H9 (cell line): ENCODE measurements at regions not wholly inside any gene's neighbourhood (a gene's known extent, or its start where the extent isn't known, plus 50 kb on each side); places are given as distances from the start of the nearest gene placed in this dataset.

Source experiments
- DNase-seq: peaks from one replicate; pipeline ENCODE4 v3.0.0-alpha.2; 2017
- H2AFZ ChIP-seq: one replicate; pipeline ENCODE4 v1.6.1; 2013; ENCODE audit warnings: mild to moderate bottlenecking, low read length, control low read depth, moderate library complexity
- H2AK5ac ChIP-seq: 2 replicates; pipeline ENCODE4 v1.6.1; 2013; ENCODE audit warnings: low read length, control low read depth, mixed read lengths; ENCODE audit not compliant: insufficient read length
- H2BK120ac ChIP-seq: one replicate; pipeline ENCODE4 v1.6.1; 2013; ENCODE audit warnings: low read depth, mild to moderate bottlenecking, low read length, control low read depth, inconsistent platforms; ENCODE audit not compliant: poor library complexity, severe bottlenecking
- H2BK12ac ChIP-seq: 2 replicates; pipeline ENCODE4 v1.6.1; 2013; ENCODE audit warnings: low read length, control low read depth, mixed read lengths, low read depth; ENCODE audit not compliant: insufficient read length
- H2BK15ac ChIP-seq: 2 replicates; pipeline ENCODE4 v1.6.1; 2013; ENCODE audit warnings: low read depth, low read length, control low read depth
- H2BK20ac ChIP-seq: one replicate; pipeline ENCODE4 v1.6.1; 2013; ENCODE audit warnings: low read depth, mild to moderate bottlenecking, low read length, control low read depth, inconsistent platforms; ENCODE audit not compliant: poor library complexity, severe bottlenecking
- H2BK5ac ChIP-seq: 2 replicates; pipeline ENCODE4 v1.6.1; 2013; ENCODE audit warnings: low read length, control low read depth, mixed read lengths; ENCODE audit not compliant: insufficient read length
- H3K14ac ChIP-seq: 2 replicates; pipeline ENCODE4 v1.6.1; 2013; ENCODE audit warnings: low read length, control low read depth; ENCODE audit not compliant: insufficient read depth
- H3K18ac ChIP-seq: 2 replicates; pipeline ENCODE4 v1.6.1; 2013; ENCODE audit warnings: low read depth, mild to moderate bottlenecking, mixed read lengths, low read length, control low read depth; ENCODE audit not compliant: insufficient read length
- H3K23ac ChIP-seq: 2 replicates; pipeline ENCODE4 v1.6.1; 2013; ENCODE audit warnings: low read length, control low read depth, mixed read lengths, low read depth; ENCODE audit not compliant: insufficient read length
- H3K23me2 ChIP-seq: 2 replicates; pipeline ENCODE4 v1.6.1; 2013; ENCODE audit warnings: low read depth, mild to moderate bottlenecking, mixed read lengths, low read length, control low read depth; ENCODE audit not compliant: insufficient read length, poor library complexity, severe bottlenecking
- H3K27ac ChIP-seq: 2 replicates; pipeline ENCODE4 v1.5.1; 2013; ENCODE audit warnings: low read length, control low read depth, mixed read lengths, low read depth; ENCODE audit not compliant: insufficient read length
- H3K27me3 ChIP-seq: 2 replicates; pipeline ENCODE4 v1.6.1; 2013; ENCODE audit warnings: low read length, control low read depth, inconsistent platforms; ENCODE audit not compliant: insufficient read depth
- H3K4ac ChIP-seq: 2 replicates; pipeline ENCODE4 v1.6.1; 2013; ENCODE audit warnings: low read depth, mild to moderate bottlenecking, control low read depth, inconsistent platforms, low read length, moderate library complexity
- H3K4me1 ChIP-seq: 2 replicates; pipeline ENCODE4 v1.6.1; 2013; ENCODE audit warnings: low read length, control low read depth, inconsistent platforms; ENCODE audit not compliant: insufficient read depth
- H3K4me2 ChIP-seq: 2 replicates; pipeline ENCODE4 v1.6.1; 2013; ENCODE audit warnings: low read length, control low read depth, mixed read lengths; ENCODE audit not compliant: insufficient read length, insufficient read depth
- H3K56ac ChIP-seq: 2 replicates; pipeline ENCODE4 v1.6.1; 2013; ENCODE audit warnings: low read depth, mild to moderate bottlenecking, mixed read lengths, low read length, control low read depth; ENCODE audit not compliant: insufficient read length
- H3K79me1 ChIP-seq: 2 replicates; pipeline ENCODE4 v1.6.1; 2013; ENCODE audit warnings: low read depth, mild to moderate bottlenecking, moderate library complexity, low read length, control low read depth, inconsistent platforms; ENCODE audit not compliant: insufficient read depth, poor library complexity, severe bottlenecking
- H3K79me2 ChIP-seq: 2 replicates; pipeline ENCODE4 v1.6.1; 2013; ENCODE audit warnings: low read length, control low read depth, inconsistent platforms; ENCODE audit not compliant: insufficient read depth
- H3K9ac ChIP-seq: 2 replicates; pipeline ENCODE4 v1.6.1; 2013; ENCODE audit warnings: low read length, control low read depth, mixed read lengths; ENCODE audit not compliant: insufficient read length; ENCODE audit errors: extremely low read depth
- H3K9me3 ChIP-seq: one replicate; pipeline ENCODE4 v1.6.1; 2013; ENCODE audit warnings: low read depth, low read length, inconsistent platforms; ENCODE audit not compliant: control insufficient read depth
- H3T11ph ChIP-seq: one replicate; pipeline ENCODE4 v1.6.1; 2013; ENCODE audit warnings: mild to moderate bottlenecking, low read length, control low read depth, inconsistent platforms
- H4K20me1 ChIP-seq: one replicate; pipeline ENCODE4 v1.6.1; 2013; ENCODE audit not compliant: control insufficient read depth, insufficient read length, insufficient read depth
- H4K5ac ChIP-seq: 2 replicates; pipeline ENCODE4 v1.6.1; 2013; ENCODE audit warnings: low read depth, mild to moderate bottlenecking, mixed read lengths, low read length, control low read depth; ENCODE audit not compliant: insufficient read length
- H4K8ac ChIP-seq: replicated peaks from 2 replicates; pipeline ENCODE4 v1.6.1; 2013; ENCODE audit warnings: low read length, control low read depth, mixed read lengths, low read depth; ENCODE audit not compliant: insufficient read length
- H4K91ac ChIP-seq: 2 replicates; pipeline ENCODE4 v1.6.1; 2013; ENCODE audit warnings: low read depth, mild to moderate bottlenecking, moderate library complexity, mixed read lengths, low read length, control low read depth; ENCODE audit not compliant: insufficient read length
- H3K27ac Mint-ChIP-seq, 3 experiments: 2 replicates in 2 of 3; 3 replicates in 1 of 3; pipeline ENCODE4 v1.8.0; 2020 to 2021; ENCODE audit warnings: mixed read lengths in 3 of 3, mild to moderate bottlenecking in 1 of 3, moderate library complexity in 1 of 3
- H3K27me3 Mint-ChIP-seq: 2 replicates; pipeline ENCODE4 v1.8.0; 2021; ENCODE audit warnings: low read depth, mild to moderate bottlenecking, moderate library complexity, mixed read lengths
- H3K36me3 Mint-ChIP-seq, 3 experiments: 2 replicates in 2 of 3; 3 replicates in 1 of 3; pipeline ENCODE4 v1.8.0; 2020 to 2021; ENCODE audit warnings: low read depth in 3 of 3, mixed read lengths in 3 of 3; ENCODE audit not compliant: insufficient read depth in 1 of 3
- H3K4me1 Mint-ChIP-seq, 2 experiments: 2 replicates each; pipeline ENCODE4 v1.8.0; 2020; ENCODE audit warnings: mixed read lengths in 2 of 2
- H3K4me3 Mint-ChIP-seq, 2 experiments: 2 replicates in 1 of 2; 3 replicates in 1 of 2; pipeline ENCODE4 v1.8.0; 2020 to 2021; ENCODE audit warnings: mild to moderate bottlenecking in 2 of 2, mixed read lengths in 2 of 2, moderate library complexity in 1 of 2
- H3K9me3 Mint-ChIP-seq, 2 experiments: 2 replicates in 1 of 2; 3 replicates in 1 of 2; pipeline ENCODE4 v1.8.0; 2020; ENCODE audit warnings: mild to moderate bottlenecking in 2 of 2, mixed read lengths in 2 of 2, moderate library complexity in 1 of 2
- CTCF ChIP-seq: fragments of 200-600 bp; sonication (generic); conservative IDR thresholded peaks from 3 replicates; pipeline ENCODE4 v1.8.0; 2021; ENCODE audit warnings: antibody characterized with exemption, mild to moderate bottlenecking
- WGBS: extraction: QIAGEN DNeasy Blood & Tissue Kit; methylation state at CpG from one replicate; pipeline ENCODE4 v1.1.7; 2013; ENCODE audit warnings: missing lambda C conversion rate, low lambda C conversion rate, mixed read lengths; ENCODE audit not compliant: insufficient read length; ENCODE audit errors: extremely low coverage; 5-methylcytosine and 5-hydroxymethylcytosine counted together

GRCh38 chr9:23567516-23568165, 258.4 kb downstream of the ELAVL2 start:
- no peak overlapping the region for H4K91ac ChIP-seq
- no peak overlapping the region for H2BK20ac ChIP-seq
- H3K14ac ChIP-seq = no peak overlapping the region
- H2BK15ac ChIP-seq = no peak overlapping the region
- H3T11ph ChIP-seq = no peak overlapping the region
- H3K9me3 ChIP-seq = no peaks in the 10 kb centered on the region
- H3K79me1 ChIP-seq = no peaks in the 10 kb centered on the region
- no peak for TF ChIP-seq CTCF
- WGBS = no CpG with 5 or more reads among the region's 5 CpGs
- no peak overlapping the region for H3K27ac ChIP-seq
- H3K27me3 ChIP-seq = no peaks in the 10 kb centered on the region
- no peak overlapping the region for H2BK5ac ChIP-seq
- Mint-ChIP-seq H3K27me3 (no peaks in the 10 kb centered on the region), H3K27ac (no peak overlapping the region), H3K4me1 (peaks cover 15 to 16% of the 10 kb centered on the region in 2 experiments), H3K9me3 (no peaks in the 10 kb centered on the region), H3K4me3 (no peak overlapping the region), H3K36me3 (peaks cover 0 to 2% (median 0%) of the 10 kb centered on the region in 3 experiments; a peak in 2 of 7 replicates)
- peaks cover 8% of the 10 kb centered on the region for H3K4me1 ChIP-seq
- H2AK5ac ChIP-seq = no peak overlapping the region
- H4K20me1 ChIP-seq = no peaks in the 10 kb centered on the region
- H3K56ac ChIP-seq = no peak overlapping the region
- H3K23me2 ChIP-seq = no peaks in the 10 kb centered on the region
- no peak overlapping the region for H4K8ac ChIP-seq
- no peak overlapping the region for H2AFZ ChIP-seq
- H3K79me2 ChIP-seq = no peaks in the 10 kb centered on the region
- no peak overlapping the region for H3K4me2 ChIP-seq
- no peak overlapping the region for H2BK12ac ChIP-seq
- H3K9ac ChIP-seq = no peak overlapping the region
- no peak overlapping the region for H3K18ac ChIP-seq
- H3K4ac ChIP-seq = no peak overlapping the region
- H3K23ac ChIP-seq = no peak overlapping the region
- H2BK120ac ChIP-seq = no peak overlapping the region
- no peak for DNase-seq
- H4K5ac ChIP-seq = no peak overlapping the region
